Gastrocnemius medialis (tissue), 4 donors: ENCODE measurements at regions not wholly inside any gene's neighbourhood (a gene's known extent, or its start where the extent isn't known, plus 50 kb on each side); places are given as distances from the start of the nearest gene placed in this dataset.

Source experiments
- POLR2A ChIP-seq, 2 donors: fragments of 450-650 bp; IDR thresholded peaks; one replicate each; pipeline ENCODE4 v1.6.1; 2017; ENCODE audit warnings: antibody characterized with exemption in 2 of 2, mild to moderate bottlenecking in 2 of 2, moderate library complexity in 2 of 2
- TF ChIP-seq, protein P1 (sequence below), 5 experiments: fragments of 450-650 bp in 3 of 5; fragments of 200-600 bp in 2 of 5; sonication (generic) in 2 of 5; IDR thresholded peaks in 4 of 5; conservative IDR thresholded peaks in 1 of 5; 1 replicate in 4 of 5; 2 replicates in 1 of 5; pipeline ENCODE4 v1.5.1; 2016 to 2019; ENCODE audit warnings: antibody characterized with exemption in 5 of 5, mild to moderate bottlenecking in 3 of 5, moderate library complexity in 3 of 5

GRCh38 chr1:56045477-56045876 is 533.9 kb downstream of the PLPP3 start:
- TF ChIP-seq, protein P1, sequence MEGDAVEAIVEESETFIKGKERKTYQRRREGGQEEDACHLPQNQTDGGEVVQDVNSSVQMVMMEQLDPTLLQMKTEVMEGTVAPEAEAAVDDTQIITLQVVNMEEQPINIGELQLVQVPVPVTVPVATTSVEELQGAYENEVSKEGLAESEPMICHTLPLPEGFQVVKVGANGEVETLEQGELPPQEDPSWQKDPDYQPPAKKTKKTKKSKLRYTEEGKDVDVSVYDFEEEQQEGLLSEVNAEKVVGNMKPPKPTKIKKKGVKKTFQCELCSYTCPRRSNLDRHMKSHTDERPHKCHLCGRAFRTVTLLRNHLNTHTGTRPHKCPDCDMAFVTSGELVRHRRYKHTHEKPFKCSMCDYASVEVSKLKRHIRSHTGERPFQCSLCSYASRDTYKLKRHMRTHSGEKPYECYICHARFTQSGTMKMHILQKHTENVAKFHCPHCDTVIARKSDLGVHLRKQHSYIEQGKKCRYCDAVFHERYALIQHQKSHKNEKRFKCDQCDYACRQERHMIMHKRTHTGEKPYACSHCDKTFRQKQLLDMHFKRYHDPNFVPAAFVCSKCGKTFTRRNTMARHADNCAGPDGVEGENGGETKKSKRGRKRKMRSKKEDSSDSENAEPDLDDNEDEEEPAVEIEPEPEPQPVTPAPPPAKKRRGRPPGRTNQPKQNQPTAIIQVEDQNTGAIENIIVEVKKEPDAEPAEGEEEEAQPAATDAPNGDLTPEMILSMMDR (IDR thresholded peaks at IDR 0.05 in 4 of 5, conservative IDR thresholded peaks at IDR 0.05 in 1 of 5) = no peak
- no peak for TF ChIP-seq POLR2A (IDR thresholded peaks at IDR 0.05)
